ENCODE measurements at regions not wholly inside any gene's neighbourhood (a gene's known extent, or its start where the extent isn't known, plus 50 kb on each side); places are given as distances from the start of the nearest gene placed in this dataset.

- Mint-ChIP-seq H3K9me3 (peaks cover 5% of the 10 kb centered on the region), H3K4me3 (no peak overlapping the region), H3K27me3 (ENCODE audit: low read depth, poor library complexity) (no peaks in the 10 kb centered on the region), H3K27ac (no peak overlapping the region), H3K36me3 (ENCODE audit: low read depth) (peaks cover 5% of the 10 kb centered on the region), H3K4me1 (no peaks in the 10 kb centered on the region)
- TF ChIP-seq, protein P1, sequence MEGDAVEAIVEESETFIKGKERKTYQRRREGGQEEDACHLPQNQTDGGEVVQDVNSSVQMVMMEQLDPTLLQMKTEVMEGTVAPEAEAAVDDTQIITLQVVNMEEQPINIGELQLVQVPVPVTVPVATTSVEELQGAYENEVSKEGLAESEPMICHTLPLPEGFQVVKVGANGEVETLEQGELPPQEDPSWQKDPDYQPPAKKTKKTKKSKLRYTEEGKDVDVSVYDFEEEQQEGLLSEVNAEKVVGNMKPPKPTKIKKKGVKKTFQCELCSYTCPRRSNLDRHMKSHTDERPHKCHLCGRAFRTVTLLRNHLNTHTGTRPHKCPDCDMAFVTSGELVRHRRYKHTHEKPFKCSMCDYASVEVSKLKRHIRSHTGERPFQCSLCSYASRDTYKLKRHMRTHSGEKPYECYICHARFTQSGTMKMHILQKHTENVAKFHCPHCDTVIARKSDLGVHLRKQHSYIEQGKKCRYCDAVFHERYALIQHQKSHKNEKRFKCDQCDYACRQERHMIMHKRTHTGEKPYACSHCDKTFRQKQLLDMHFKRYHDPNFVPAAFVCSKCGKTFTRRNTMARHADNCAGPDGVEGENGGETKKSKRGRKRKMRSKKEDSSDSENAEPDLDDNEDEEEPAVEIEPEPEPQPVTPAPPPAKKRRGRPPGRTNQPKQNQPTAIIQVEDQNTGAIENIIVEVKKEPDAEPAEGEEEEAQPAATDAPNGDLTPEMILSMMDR (IDR thresholded peaks at IDR 0.05), result no peak
- no peak for DNase-seq
These were observed 1502.2 kb downstream of the GRIK2 start for GRCh38 chr6:102895683-102896082.

DNA sequence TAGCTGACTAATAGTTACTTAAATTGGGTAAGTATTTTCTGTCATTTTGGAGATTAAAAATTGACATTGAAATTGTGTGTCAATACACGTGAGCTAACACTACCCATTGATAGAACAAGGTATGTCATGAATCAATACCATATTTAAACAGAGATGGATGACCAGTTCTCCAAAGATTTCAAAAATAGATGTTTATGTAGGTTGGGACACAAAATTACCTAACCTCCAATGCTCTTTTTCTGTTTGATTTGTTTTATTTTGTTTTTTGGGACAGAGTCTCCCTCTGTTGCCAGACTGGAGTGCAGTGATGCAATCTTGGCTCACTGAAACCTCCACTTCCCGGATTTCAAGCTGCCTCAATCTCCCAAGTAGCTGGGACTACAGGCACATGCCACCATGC lies 1491.7 kb downstream of the GRIK2 start:
- H3K9me3 Mint-ChIP-seq, result no peaks in the 10 kb centered on the region
- TF ChIP-seq, protein P1 (IDR thresholded peaks at IDR 0.05), result no peak
- no peak overlapping the region for H3K4me3 Mint-ChIP-seq
- H3K4me1 Mint-ChIP-seq, result no peaks in the 10 kb centered on the region
- no peaks in the 10 kb centered on the region for H3K36me3 Mint-ChIP-seq (ENCODE audit: low read depth)
- DNase-seq, result no peak
- no peak overlapping the region for H3K27ac Mint-ChIP-seq
- no peaks in the 10 kb centered on the region for H3K27me3 Mint-ChIP-seq (ENCODE audit: low read depth, poor library complexity)

DNA sequence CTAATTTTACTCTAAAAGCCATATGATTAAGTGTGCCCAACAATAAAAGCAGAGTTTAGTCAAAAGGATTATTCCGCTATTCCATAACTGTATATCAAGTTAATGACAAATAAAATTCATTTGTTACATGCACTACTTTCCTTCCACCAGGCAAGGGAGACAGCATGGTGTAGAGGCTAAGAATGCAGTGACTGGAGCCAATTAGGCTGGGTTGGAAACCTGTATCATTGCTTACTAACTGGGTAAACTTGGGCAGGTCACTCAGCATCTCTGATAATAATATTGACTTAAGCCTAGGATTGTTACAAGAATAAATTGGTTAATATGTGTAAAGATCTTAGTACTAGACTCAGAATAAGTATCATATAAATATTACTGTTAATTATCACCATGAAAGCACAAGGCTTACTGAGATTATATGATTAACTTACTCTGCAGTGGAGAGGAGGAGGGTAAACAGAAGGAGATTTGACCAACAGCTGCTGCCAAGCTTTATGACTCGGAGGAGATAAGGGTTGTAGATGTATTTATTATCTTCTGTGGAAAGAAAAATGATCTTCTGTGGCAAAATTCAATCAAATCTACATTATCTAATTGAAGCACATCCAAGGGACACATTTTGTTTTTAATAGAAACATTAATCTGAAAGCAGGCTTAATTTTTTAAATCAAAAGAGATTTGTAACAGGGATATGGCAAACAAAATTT lies 1459.9 kb downstream of the GRIK2 start:
- no peaks in the 10 kb centered on the region for H3K27me3 Mint-ChIP-seq (ENCODE audit: low read depth, poor library complexity)
- no peaks in the 10 kb centered on the region for H3K36me3 Mint-ChIP-seq (ENCODE audit: low read depth)
- peaks cover 22% of the 10 kb centered on the region for H3K4me1 Mint-ChIP-seq
- no peak overlapping the region for H3K4me3 Mint-ChIP-seq
- H3K27ac Mint-ChIP-seq, result no peak overlapping the region
- TF ChIP-seq, protein P1 (IDR thresholded peaks at IDR 0.05), result no peak
- DNase-seq, result no peak
- no peaks in the 10 kb centered on the region for H3K9me3 Mint-ChIP-seq

GRCh38 chr6:102848796-102849195 lies 1455.3 kb downstream of the GRIK2 start:
- H3K4me3 Mint-ChIP-seq, result no peak overlapping the region
- no peak for DNase-seq
- H3K9me3 Mint-ChIP-seq, result no peaks in the 10 kb centered on the region
- H3K4me1 Mint-ChIP-seq, result peaks cover 22% of the 10 kb centered on the region
- H3K27ac Mint-ChIP-seq, result no peak overlapping the region
- no peaks in the 10 kb centered on the region for H3K27me3 Mint-ChIP-seq (ENCODE audit: low read depth, poor library complexity)
- no peaks in the 10 kb centered on the region for H3K36me3 Mint-ChIP-seq (ENCODE audit: low read depth)
- TF ChIP-seq, protein P1 (IDR thresholded peaks at IDR 0.05), result no peak

DNA sequence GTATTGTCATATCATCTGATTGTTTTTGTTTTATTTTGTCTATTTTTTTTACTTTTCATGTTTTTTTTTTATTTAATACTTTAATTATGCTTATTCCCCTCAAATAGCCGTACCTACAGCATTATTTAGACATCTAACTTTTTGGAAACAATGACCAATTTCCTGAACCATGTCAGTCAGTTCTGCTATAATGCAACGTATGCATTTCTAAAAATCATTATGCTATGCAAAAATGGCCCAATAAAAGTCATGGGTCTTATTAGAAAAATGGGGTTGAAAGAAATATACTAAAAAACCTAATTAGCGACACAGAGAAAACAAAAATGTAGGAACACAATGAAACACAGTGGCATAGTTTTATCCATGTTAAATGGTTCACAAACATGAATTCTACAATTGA lies 1454.7 kb downstream of the GRIK2 start:
- peaks cover 19% of the 10 kb centered on the region for H3K4me1 Mint-ChIP-seq
- TF ChIP-seq, protein P1 (IDR thresholded peaks at IDR 0.05), result no peak
- H3K36me3 Mint-ChIP-seq (ENCODE audit: low read depth), result no peaks in the 10 kb centered on the region
- no peak overlapping the region for H3K27ac Mint-ChIP-seq
- no peaks in the 10 kb centered on the region for H3K9me3 Mint-ChIP-seq
- H3K27me3 Mint-ChIP-seq (ENCODE audit: low read depth, poor library complexity), result no peaks in the 10 kb centered on the region
- H3K4me3 Mint-ChIP-seq, result no peak overlapping the region
- no peak for DNase-seq

DNA sequence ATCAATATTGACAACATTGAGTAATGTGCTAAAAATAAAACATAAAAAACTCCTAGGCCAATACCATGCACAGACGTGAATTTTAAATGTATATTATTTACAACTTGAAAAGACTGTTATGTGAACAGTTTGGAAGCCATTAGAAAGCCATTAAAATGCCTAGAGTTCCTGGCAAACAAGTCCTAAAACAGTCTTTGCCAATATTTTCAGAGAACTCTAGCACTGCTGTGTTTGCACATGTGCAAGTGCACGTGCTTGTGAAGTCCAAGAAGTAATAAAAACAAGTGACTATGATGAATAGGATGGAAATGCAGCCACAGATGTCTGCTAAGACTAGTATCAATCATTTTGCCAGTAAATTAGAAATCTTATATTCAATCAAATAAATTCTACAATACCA lies 1447.6 kb downstream of the GRIK2 start:
- no peak for DNase-seq
- TF ChIP-seq, protein P1 (IDR thresholded peaks at IDR 0.05), result no peak
- Mint-ChIP-seq H3K4me1 (peaks cover 6% of the 10 kb centered on the region), H3K36me3 (ENCODE audit: low read depth) (no peaks in the 10 kb centered on the region), H3K27ac (no peak overlapping the region), H3K9me3 (no peaks in the 10 kb centered on the region), H3K27me3 (ENCODE audit: low read depth, poor library complexity) (no peaks in the 10 kb centered on the region), H3K4me3 (no peak overlapping the region)

All from nephron progenitor cell (in vitro differentiated cells).